ENCODE measurements at regions not wholly inside any gene's neighbourhood (a gene's known extent, or its start where the extent isn't known, plus 50 kb on each side); places are given as distances from the start of the nearest gene placed in this dataset.

DNA sequence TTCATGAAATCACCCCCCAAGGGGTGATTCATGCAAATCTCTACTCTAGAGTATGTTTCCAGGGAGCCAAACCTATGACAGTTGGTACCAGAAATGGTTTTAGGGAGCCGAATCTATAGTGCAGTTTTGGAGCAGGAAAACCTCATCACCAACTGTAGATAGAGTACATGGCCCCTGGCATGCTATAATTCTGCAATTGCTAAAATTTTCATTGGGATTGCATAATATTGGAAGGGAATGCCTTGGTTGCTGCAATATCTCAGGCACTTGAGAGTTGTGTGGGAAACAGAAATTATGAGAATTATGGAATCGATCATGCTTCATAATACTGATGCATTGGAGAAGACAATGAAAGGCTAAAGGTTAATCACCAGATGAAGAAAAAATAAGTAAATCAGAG, 148.2 kb upstream of the PLPPR1 start:
- WGBS (ENCODE audit: insufficient coverage, insufficient replicate concordance, low lambda C conversion rate, missing lambda C conversion rate): 83% methylated on average over 2 of the region's 2 CpGs
- FAIRE-seq: no peak
- Histone ChIP-seq H3K36me3 (ENCODE audit: control insufficient read depth in 2 of 2, insufficient read depth in 2 of 2, low read length in 1 of 2) (no peaks in the 10 kb centered on the region), H3K27ac (ENCODE audit: control insufficient read depth, insufficient read depth) (no peak overlapping the region), H3K4me3 (no peak overlapping the region), H4K20me1 (ENCODE audit: control insufficient read depth, insufficient read depth) (no peaks in the 10 kb centered on the region), H3K4me2 (ENCODE audit: control insufficient read depth, insufficient read depth) (no peak overlapping the region), H3K9ac (ENCODE audit: control insufficient read depth, insufficient read depth, low read length) (no peak overlapping the region), H2AFZ (ENCODE audit: control insufficient read depth, low read depth, low read length) (no peak overlapping the region), H3K4me1 (ENCODE audit: control insufficient read depth, insufficient read depth, low read length) (no peaks in the 10 kb centered on the region), H3K79me2 (ENCODE audit: control insufficient read depth, insufficient read depth, low read length) (no peaks in the 10 kb centered on the region), H3K9me3 (replicated peaks; ENCODE audit: control insufficient read depth, insufficient read depth, low read length) (no peaks in the 10 kb centered on the region), H3K27me3 (replicated peaks in 1 of 2; ENCODE audit: control insufficient read depth in 2 of 2, insufficient read depth in 2 of 2, low read length in 1 of 2) (no peaks in the 10 kb centered on the region)
- in situ Hi-C loops (cut with MboI) (no loop called here), intact Hi-C loops (cut with micrococcal nuclease; ENCODE audit: unreplicated experiment) (no loop called here)
- DNase-seq (ENCODE audit: low read depth, low spot score): no peak
- ChIA-PET CTCF (no interaction called here), POLR2A (no interaction called here), RAD21 (ENCODE audit: unreplicated experiment) (no interaction called here), SMC1A (ENCODE audit: uncharacterized antibody, unreplicated experiment) (no interaction called here)
- BruUV-seq (replicated peaks): no TSS peak
- ATAC-seq: no peak
- TF ChIP-seq, protein P1, sequence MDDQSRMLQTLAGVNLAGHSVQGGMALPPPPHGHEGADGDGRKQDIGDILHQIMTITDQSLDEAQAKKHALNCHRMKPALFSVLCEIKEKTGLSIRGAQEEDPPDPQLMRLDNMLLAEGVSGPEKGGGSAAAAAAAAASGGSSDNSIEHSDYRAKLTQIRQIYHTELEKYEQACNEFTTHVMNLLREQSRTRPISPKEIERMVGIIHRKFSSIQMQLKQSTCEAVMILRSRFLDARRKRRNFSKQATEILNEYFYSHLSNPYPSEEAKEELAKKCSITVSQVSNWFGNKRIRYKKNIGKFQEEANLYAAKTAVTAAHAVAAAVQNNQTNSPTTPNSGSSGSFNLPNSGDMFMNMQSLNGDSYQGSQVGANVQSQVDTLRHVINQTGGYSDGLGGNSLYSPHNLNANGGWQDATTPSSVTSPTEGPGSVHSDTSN (IDR thresholded peaks at IDR 0.05; ENCODE audit: insufficient replicate concordance, low read depth, low read length): no peak
- TF ChIP-seq, protein P2, sequence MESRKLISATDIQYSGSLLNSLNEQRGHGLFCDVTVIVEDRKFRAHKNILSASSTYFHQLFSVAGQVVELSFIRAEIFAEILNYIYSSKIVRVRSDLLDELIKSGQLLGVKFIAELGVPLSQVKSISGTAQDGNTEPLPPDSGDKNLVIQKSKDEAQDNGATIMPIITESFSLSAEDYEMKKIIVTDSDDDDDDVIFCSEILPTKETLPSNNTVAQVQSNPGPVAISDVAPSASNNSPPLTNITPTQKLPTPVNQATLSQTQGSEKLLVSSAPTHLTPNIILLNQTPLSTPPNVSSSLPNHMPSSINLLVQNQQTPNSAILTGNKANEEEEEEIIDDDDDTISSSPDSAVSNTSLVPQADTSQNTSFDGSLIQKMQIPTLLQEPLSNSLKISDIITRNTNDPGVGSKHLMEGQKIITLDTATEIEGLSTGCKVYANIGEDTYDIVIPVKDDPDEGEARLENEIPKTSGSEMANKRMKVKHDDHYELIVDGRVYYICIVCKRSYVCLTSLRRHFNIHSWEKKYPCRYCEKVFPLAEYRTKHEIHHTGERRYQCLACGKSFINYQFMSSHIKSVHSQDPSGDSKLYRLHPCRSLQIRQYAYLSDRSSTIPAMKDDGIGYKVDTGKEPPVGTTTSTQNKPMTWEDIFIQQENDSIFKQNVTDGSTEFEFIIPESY (IDR thresholded peaks at IDR 0.05): no peak
- no peak for TF ChIP-seq ZBED1 (IDR thresholded peaks at IDR 0.05; ENCODE audit: borderline replicate concordance)
- no peak for TF ChIP-seq MTA3 (IDR thresholded peaks at IDR 0.05; ENCODE audit: borderline replicate concordance, low read length)
- no peak for TF ChIP-seq POU2F2 (IDR thresholded peaks at IDR 0.05; ENCODE audit: borderline replicate concordance, low read depth, low read length)
- TF ChIP-seq, protein P3, sequence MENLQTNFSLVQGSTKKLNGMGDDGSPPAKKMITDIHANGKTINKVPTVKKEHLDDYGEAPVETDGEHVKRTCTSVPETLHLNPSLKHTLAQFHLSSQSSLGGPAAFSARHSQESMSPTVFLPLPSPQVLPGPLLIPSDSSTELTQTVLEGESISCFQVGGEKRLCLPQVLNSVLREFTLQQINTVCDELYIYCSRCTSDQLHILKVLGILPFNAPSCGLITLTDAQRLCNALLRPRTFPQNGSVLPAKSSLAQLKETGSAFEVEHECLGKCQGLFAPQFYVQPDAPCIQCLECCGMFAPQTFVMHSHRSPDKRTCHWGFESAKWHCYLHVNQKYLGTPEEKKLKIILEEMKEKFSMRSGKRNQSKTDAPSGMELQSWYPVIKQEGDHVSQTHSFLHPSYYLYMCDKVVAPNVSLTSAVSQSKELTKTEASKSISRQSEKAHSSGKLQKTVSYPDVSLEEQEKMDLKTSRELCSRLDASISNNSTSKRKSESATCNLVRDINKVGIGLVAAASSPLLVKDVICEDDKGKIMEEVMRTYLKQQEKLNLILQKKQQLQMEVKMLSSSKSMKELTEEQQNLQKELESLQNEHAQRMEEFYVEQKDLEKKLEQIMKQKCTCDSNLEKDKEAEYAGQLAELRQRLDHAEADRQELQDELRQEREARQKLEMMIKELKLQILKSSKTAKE (IDR thresholded peaks at IDR 0.05; ENCODE audit: low read depth, poor library complexity, severe bottlenecking): no peak
- no peak for TF ChIP-seq IRF4 (IDR thresholded peaks at IDR 0.05; ENCODE audit: low read depth, low read length)
- no peak for TF ChIP-seq ZZZ3 (IDR thresholded peaks at IDR 0.05; ENCODE audit: control insufficient read depth, insufficient read length, low read depth)
- TF ChIP-seq ESRRA (IDR thresholded peaks at IDR 0.05; ENCODE audit: low read length): no peak
- TF ChIP-seq, protein P4, sequence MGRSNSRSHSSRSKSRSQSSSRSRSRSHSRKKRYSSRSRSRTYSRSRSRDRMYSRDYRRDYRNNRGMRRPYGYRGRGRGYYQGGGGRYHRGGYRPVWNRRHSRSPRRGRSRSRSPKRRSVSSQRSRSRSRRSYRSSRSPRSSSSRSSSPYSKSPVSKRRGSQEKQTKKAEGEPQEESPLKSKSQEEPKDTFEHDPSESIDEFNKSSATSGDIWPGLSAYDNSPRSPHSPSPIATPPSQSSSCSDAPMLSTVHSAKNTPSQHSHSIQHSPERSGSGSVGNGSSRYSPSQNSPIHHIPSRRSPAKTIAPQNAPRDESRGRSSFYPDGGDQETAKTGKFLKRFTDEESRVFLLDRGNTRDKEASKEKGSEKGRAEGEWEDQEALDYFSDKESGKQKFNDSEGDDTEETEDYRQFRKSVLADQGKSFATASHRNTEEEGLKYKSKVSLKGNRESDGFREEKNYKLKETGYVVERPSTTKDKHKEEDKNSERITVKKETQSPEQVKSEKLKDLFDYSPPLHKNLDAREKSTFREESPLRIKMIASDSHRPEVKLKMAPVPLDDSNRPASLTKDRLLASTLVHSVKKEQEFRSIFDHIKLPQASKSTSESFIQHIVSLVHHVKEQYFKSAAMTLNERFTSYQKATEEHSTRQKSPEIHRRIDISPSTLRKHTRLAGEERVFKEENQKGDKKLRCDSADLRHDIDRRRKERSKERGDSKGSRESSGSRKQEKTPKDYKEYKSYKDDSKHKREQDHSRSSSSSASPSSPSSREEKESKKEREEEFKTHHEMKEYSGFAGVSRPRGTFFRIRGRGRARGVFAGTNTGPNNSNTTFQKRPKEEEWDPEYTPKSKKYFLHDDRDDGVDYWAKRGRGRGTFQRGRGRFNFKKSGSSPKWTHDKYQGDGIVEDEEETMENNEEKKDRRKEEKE (IDR thresholded peaks at IDR 0.05): no peak
- TF ChIP-seq RFX5 (IDR thresholded peaks at IDR 0.05; ENCODE audit: low read depth, low read length): no peak
- TF ChIP-seq POLR2AphosphoS5 (IDR thresholded peaks at IDR 0.05; ENCODE audit: low read length): no peak
- TF ChIP-seq NBN (IDR thresholded peaks at IDR 0.05): no peak
